ENCODE measurements at regions not wholly inside any gene's neighbourhood (a gene's known extent, or its start where the extent isn't known, plus 50 kb on each side); places are given as distances from the start of the nearest gene placed in this dataset.

- H3K4me3 Mint-ChIP-seq = no peak overlapping the region
- H3K9me3 Mint-ChIP-seq = no peaks in the 10 kb centered on the region
- peaks cover 3% of the 10 kb centered on the region for H3K27me3 Mint-ChIP-seq
- H3K36me3 Mint-ChIP-seq = no peaks in the 10 kb centered on the region
- ATAC-seq (ENCODE audit: low read depth) (no peak), DNase-seq (ENCODE audit: low spot score in 2 of 2) (no peak)
- no peak overlapping the region for H3K27ac Mint-ChIP-seq
- H3K4me1 Mint-ChIP-seq = peaks cover 4% of the 10 kb centered on the region
These were observed 121.5 kb upstream of the GALNT15 start for GRCh38 chr3:16052964-16053363.

GRCh38 chr3:16053794-16054193, 120.7 kb upstream of the GALNT15 start:
- Mint-ChIP-seq H3K27me3 (peaks cover 3% of the 10 kb centered on the region), H3K36me3 (no peaks in the 10 kb centered on the region), H3K4me1 (no peaks in the 10 kb centered on the region), H3K27ac (no peak overlapping the region), H3K4me3 (no peak overlapping the region), H3K9me3 (no peaks in the 10 kb centered on the region)
- ATAC-seq (ENCODE audit: low read depth) (no peak), DNase-seq (ENCODE audit: low spot score in 2 of 2) (no peak)

- no peak for ATAC-seq (ENCODE audit: low read depth)
- Mint-ChIP-seq H3K9me3 (no peaks in the 10 kb centered on the region), H3K36me3 (no peaks in the 10 kb centered on the region), H3K27me3 (peaks cover 6% of the 10 kb centered on the region), H3K4me1 (no peaks in the 10 kb centered on the region), H3K4me3 (no peak overlapping the region), H3K27ac (no peak overlapping the region)
- no peak for DNase-seq (ENCODE audit: low spot score in 2 of 2)
These were observed 118.8 kb upstream of the GALNT15 start for GRCh38 chr3:16055606-16056211.

GRCh38 chr3:16056217-16056616, 118.3 kb upstream of the GALNT15 start:
- DNase-seq (ENCODE audit: low spot score in 2 of 2) (no peak), ATAC-seq (ENCODE audit: low read depth) (no peak)
- Mint-ChIP-seq H3K27me3 (peaks cover 8% of the 10 kb centered on the region), H3K9me3 (no peaks in the 10 kb centered on the region), H3K27ac (no peak overlapping the region), H3K4me3 (no peak overlapping the region), H3K4me1 (no peaks in the 10 kb centered on the region), H3K36me3 (no peaks in the 10 kb centered on the region)

GRCh38 chr3:16058521-16058920, 116.0 kb upstream of the GALNT15 start:
- Mint-ChIP-seq H3K9me3 (no peaks in the 10 kb centered on the region), H3K27ac (no peak overlapping the region), H3K4me3 (no peak overlapping the region), H3K36me3 (no peaks in the 10 kb centered on the region), H3K27me3 (peaks cover 12% of the 10 kb centered on the region), H3K4me1 (no peaks in the 10 kb centered on the region)
- DNase-seq (ENCODE audit: low spot score in 2 of 2) (no peak), ATAC-seq (ENCODE audit: low read depth) (no peak)

GRCh38 chr3:16059081-16059537, 115.4 kb upstream of the GALNT15 start:
- Mint-ChIP-seq H3K4me3 (no peak overlapping the region), H3K27ac (no peak overlapping the region), H3K36me3 (no peaks in the 10 kb centered on the region), H3K4me1 (no peaks in the 10 kb centered on the region), H3K27me3 (peaks cover 12% of the 10 kb centered on the region), H3K9me3 (no peaks in the 10 kb centered on the region)
- no peak for DNase-seq (ENCODE audit: low spot score in 2 of 2)
- ATAC-seq (ENCODE audit: low read depth) = no peak

GRCh38 chr3:16059711-16060357, 114.6 kb upstream of the GALNT15 start:
- ATAC-seq (ENCODE audit: low read depth) (no peak), DNase-seq (ENCODE audit: low spot score in 2 of 2) (no peak)
- Mint-ChIP-seq H3K9me3 (no peaks in the 10 kb centered on the region), H3K4me1 (no peaks in the 10 kb centered on the region), H3K36me3 (no peaks in the 10 kb centered on the region), H3K4me3 (no peak overlapping the region), H3K27ac (no peak overlapping the region), H3K27me3 (peaks cover 12% of the 10 kb centered on the region)

GRCh38 chr3:16060358-16060852, 114.1 kb upstream of the GALNT15 start:
- Mint-ChIP-seq H3K27ac (no peak overlapping the region), H3K9me3 (no peaks in the 10 kb centered on the region), H3K4me1 (no peaks in the 10 kb centered on the region), H3K27me3 (peaks cover 12% of the 10 kb centered on the region), H3K4me3 (no peak overlapping the region), H3K36me3 (no peaks in the 10 kb centered on the region)
- DNase-seq (ENCODE audit: low spot score in 2 of 2) (no peak), ATAC-seq (ENCODE audit: low read depth) (no peak)

- Mint-ChIP-seq H3K27ac (no peak overlapping the region), H3K36me3 (no peaks in the 10 kb centered on the region), H3K4me3 (no peak overlapping the region), H3K9me3 (no peaks in the 10 kb centered on the region), H3K27me3 (peaks cover 12% of the 10 kb centered on the region), H3K4me1 (no peaks in the 10 kb centered on the region)
- ATAC-seq (ENCODE audit: low read depth) = no peak
- no peak for DNase-seq (ENCODE audit: low spot score in 2 of 2)
These were observed 113.5 kb upstream of the GALNT15 start for GRCh38 chr3:16060945-16061344.

GRCh38 chr3:16061491-16061890, 113.0 kb upstream of the GALNT15 start:
- no peak overlapping the region for H3K4me3 Mint-ChIP-seq
- DNase-seq (ENCODE audit: low spot score in 2 of 2) = no peak
- no peak for ATAC-seq (ENCODE audit: low read depth)
- H3K9me3 Mint-ChIP-seq = no peaks in the 10 kb centered on the region
- H3K36me3 Mint-ChIP-seq = no peaks in the 10 kb centered on the region
- no peak overlapping the region for H3K27ac Mint-ChIP-seq
- no peaks in the 10 kb centered on the region for H3K4me1 Mint-ChIP-seq
- H3K27me3 Mint-ChIP-seq = peaks cover 12% of the 10 kb centered on the region

GRCh38 chr3:16063603-16064002, 110.9 kb upstream of the GALNT15 start:
- no peak overlapping the region for H3K4me3 Mint-ChIP-seq
- no peak for DNase-seq (ENCODE audit: low spot score in 2 of 2)
- H3K27ac Mint-ChIP-seq = no peak overlapping the region
- H3K9me3 Mint-ChIP-seq = no peaks in the 10 kb centered on the region
- no peak for ATAC-seq (ENCODE audit: low read depth)
- H3K36me3 Mint-ChIP-seq = no peaks in the 10 kb centered on the region
- H3K27me3 Mint-ChIP-seq = peaks cover 12% of the 10 kb centered on the region
- H3K4me1 Mint-ChIP-seq = no peaks in the 10 kb centered on the region

- Mint-ChIP-seq H3K4me3 (no peak overlapping the region), H3K27me3 (peaks cover 12% of the 10 kb centered on the region), H3K4me1 (no peaks in the 10 kb centered on the region), H3K27ac (no peak overlapping the region), H3K36me3 (no peaks in the 10 kb centered on the region), H3K9me3 (no peaks in the 10 kb centered on the region)
- DNase-seq (ENCODE audit: low spot score in 2 of 2) = no peak
- ATAC-seq (ENCODE audit: low read depth) = no peak
These were observed 109.7 kb upstream of the GALNT15 start for GRCh38 chr3:16064642-16065414.

- Mint-ChIP-seq H3K4me1 (no peaks in the 10 kb centered on the region), H3K9me3 (no peaks in the 10 kb centered on the region), H3K36me3 (no peaks in the 10 kb centered on the region), H3K27ac (no peak overlapping the region), H3K4me3 (no peak overlapping the region), H3K27me3 (peaks cover 5% of the 10 kb centered on the region)
- no peak for ATAC-seq (ENCODE audit: low read depth)
- DNase-seq (ENCODE audit: low spot score in 2 of 2) = no peak
These were observed 107.9 kb upstream of the GALNT15 start for GRCh38 chr3:16066545-16066944.

- no peak overlapping the region for H3K27ac Mint-ChIP-seq
- H3K27me3 Mint-ChIP-seq = peaks cover 3% of the 10 kb centered on the region
- H3K4me1 Mint-ChIP-seq = no peaks in the 10 kb centered on the region
- DNase-seq (ENCODE audit: low spot score in 2 of 2) (no peak), ATAC-seq (ENCODE audit: low read depth) (no peak)
- no peak overlapping the region for H3K4me3 Mint-ChIP-seq
- H3K9me3 Mint-ChIP-seq = peaks cover 2% of the 10 kb centered on the region
- peaks cover 2% of the 10 kb centered on the region for H3K36me3 Mint-ChIP-seq
These were observed 107.5 kb upstream of the GALNT15 start for GRCh38 chr3:16066975-16067374.

All from memory B cell (primary cell).